Nucleus accumbens (tissue), 56 donors: ENCODE measurements at regions not wholly inside any gene's neighbourhood (a gene's known extent, or its start where the extent isn't known, plus 50 kb on each side); places are given as distances from the start of the nearest gene placed in this dataset.
"Not testable (repeated sequence)": the region's sequence is repeated elsewhere in the genome, so short reads cannot be mapped to it uniquely, and the experiment has no call there.

Experiments used
- DNase-seq, 56 donors: peaks; one replicate each; lab custom pipeline; 2025; lab: John Stamatoyannopoulos, UW

DNA sequence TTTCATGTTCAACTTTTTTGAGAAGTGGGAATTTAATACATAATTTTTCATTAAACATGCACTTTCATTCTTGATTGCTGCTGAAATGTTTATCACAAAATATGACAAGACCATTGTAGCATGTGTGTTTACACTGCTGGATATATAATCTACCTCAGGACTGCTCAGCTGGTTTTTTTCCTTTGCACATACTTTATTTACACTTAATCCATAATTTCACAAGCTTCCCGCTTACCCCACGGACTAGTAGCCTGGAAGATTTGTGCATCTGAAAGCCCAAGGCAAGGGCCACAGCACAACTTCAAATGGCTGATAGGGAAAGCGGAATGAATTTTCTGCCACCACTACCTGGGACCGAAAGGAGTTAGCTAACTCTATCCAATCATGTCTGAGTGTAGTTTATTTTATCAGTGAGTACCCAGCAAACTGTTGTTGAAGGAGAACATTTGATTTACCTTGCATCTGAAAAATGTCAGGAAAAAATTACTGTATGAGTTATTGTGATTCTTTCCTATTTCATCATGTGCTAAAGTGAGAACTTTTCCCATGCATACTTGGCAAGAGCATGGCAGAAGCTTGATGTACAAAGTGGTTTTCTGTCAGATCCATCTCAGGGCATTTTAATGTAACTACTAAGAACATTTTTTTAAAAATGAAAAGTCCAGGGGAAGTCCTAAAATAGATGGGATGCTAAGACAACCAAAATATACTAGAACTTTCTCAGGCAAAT is 558.2 kb upstream of the USP24 start:
- no peak for DNase-seq

GRCh38 chr1:55768327-55768952 is 553.3 kb upstream of the USP24 start:
- DNase-seq, result no peak

DNA sequence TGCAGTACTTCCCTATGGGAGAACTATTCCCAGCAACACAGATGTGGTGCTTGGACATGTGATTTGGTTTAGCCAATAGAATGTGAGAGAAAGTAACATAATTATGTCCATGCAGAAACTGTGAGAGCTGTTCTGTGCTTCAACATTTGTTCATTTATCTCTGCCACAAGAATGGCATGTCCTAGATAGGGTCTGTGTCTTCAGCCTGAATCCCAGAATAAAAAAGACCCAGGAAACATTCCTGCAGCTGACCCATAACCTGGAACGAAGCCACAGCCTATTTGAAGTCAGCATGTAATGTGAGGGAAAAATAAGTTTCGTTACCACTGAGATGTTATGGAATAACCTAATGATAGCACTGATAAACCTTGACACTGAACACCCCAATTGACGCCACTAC is 552.0 kb upstream of the USP24 start:
- no peak for DNase-seq

- not testable (repeated sequence) for DNase-seq
Measured at GRCh38 chr1:55765505-55765904, 550.3 kb upstream of the USP24 start.

DNA sequence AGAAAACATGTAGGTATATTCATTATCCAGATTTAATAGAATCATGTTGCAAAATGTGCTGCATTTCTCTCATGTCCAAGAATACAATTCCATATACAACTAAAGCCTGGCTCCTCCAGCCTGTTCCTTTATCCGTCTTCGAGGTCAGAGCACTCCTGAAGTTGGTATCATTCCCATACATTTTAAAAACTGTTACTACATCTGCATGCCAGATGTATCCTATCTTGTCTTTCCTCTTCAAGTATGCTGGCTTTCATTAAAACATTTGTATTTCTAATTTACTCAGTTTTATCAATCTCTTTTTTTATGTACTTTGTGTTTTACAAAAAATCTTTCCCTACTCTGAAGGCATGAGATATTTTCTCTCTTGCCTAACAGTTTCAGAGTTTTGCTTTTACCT is 536.6 kb upstream of the USP24 start:
- DNase-seq, result no peak

DNA sequence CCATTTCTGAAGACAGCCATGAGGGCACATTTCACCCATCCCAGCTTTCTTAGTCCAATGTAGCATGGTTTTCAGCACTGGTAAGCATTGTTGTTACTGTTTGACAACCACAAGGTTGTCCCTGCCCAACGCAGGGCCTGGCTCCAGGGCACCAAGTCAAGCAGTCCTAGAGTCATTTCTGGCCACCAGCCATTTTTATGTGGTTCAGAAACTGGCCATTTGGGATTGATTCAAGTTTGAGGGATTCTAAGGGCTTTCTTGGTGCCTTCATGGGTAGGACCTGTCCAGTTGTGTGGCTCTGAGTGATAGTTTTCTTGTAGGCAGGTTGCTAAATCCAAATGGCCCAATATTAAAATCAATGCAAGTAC is 535.4 kb upstream of the USP24 start:
- DNase-seq, result no peak

GRCh38 chr1:55749975-55750627 is 534.9 kb upstream of the USP24 start:
- DNase-seq, result no peak

DNA sequence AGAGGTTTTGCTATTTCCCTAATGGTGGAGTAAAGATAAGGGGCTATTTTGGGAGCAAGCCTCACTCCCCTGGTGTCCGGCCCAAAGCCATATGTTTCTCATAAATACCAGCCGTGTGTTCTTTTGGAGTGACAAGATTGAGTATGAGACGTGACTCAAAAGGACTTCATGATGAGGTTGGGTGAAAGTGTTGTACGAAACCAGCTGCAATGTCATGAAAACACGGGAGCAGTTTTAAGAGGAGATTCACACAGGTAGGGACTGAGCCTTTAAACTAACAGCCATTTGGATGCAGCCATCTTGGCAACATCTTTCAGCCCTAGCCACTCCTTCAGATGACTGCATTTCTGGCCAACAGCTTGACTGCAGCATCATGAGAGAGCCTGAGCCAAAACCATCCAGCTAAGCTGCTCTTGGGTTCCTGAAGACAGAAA is 532.3 kb upstream of the USP24 start:
- DNase-seq, result no peak

DNA sequence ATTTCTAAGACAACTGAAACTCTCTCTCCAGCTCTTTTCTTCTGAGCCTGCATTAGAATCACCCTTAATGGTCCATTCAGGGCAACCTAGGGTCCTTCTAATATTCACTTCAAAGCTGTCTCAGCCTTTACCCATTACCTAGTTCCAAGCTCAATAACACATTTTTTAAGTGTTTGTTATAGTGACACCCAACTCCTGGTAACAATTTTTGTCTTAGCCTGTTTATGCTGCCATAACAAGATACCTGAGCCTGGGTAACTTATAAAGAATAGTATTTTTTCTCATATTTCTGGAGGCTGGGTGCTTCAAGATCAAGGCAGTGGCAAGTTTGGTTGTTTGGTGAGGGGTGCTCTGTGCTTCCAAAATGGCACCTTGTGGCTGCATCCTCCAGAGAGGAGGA is 531.5 kb upstream of the USP24 start:
- no peak for DNase-seq

DNA sequence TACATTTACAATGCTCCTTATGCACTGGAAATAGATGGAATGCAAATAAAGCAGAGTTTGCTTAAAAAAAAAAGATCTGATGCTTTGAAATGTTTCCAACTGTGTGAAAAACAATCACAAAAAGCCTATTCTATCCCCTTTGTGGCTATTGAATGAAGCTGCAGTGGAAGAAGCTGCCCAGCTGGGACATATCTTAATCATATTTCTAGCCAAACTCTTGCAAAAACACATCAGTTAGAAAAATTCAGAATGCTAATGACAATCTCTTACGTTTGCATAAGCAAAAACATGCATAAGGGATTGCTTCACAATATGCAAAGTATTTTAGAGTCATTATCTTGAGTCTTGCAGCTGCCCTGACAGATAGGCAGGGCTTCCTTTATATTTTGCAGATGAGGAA is 526.4 kb upstream of the USP24 start:
- DNase-seq, result no peak

- DNase-seq, result no peak
Measured at GRCh38 chr1:55735106-55735505, 519.9 kb upstream of the USP24 start.

- no peak for DNase-seq
Measured at GRCh38 chr1:55726994-55727393, 511.8 kb upstream of the USP24 start.

- DNase-seq, result no peak
Measured at GRCh38 chr1:55725378-55725777, 510.2 kb upstream of the USP24 start.

DNA sequence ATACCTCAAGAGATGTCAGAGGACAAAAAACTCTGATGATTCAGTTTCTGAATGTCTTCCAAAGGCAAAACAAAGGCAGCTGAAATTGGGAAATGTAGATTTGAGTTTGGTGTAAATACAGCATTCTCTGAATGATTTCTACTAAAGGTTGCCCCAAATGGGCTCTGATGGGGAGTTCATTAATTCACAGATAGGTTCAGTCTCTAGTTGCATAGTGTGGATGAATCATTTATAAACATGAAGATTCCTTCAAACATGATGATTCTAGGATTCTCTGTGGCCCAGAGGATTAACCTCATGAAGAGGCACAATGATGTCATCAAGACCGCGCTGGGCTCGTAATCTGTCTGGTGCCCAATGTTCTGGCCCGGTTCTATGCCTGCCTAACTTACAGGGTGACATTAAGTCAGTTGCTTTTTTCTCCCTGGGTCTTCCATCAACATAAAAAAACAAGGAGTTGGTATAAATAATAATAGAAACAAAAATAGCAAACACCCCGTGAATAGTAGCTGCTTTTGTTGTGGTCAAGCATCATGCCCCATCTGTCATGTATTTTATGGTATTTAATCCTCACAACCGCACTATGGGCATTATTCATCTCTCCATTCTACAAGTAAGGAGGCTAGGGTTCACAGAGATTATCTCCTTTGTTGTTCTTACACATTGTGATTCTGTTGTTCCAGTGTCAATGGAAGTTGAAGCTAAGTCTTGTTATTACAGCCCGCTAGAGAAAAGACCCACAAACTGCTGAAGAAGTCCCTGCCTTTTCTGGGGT is 509.6 kb upstream of the USP24 start:
- no peak for DNase-seq

GRCh38 chr1:55723001-55723400 is 507.8 kb upstream of the USP24 start:
- DNase-seq, result no peak

DNA sequence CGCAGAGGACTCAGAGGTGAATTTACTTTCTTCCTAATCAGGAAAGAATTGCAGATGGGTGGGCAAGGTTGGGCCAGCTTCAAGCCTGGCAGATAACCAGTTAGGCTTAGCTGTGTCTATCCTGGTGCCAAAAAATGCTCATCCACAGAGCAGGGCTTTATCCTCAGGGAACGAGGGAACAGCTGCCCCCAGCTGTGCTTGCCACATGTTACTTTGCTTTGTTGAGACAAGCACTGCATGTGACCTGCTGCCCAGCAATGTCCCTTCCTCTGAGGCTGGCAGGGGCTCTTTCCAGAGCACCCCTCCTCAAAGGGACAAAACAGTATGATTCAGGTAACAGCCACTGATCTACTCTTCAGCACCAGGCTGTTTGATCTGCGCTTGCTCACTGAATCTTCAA is 505.1 kb upstream of the USP24 start:
- no peak for DNase-seq

DNA sequence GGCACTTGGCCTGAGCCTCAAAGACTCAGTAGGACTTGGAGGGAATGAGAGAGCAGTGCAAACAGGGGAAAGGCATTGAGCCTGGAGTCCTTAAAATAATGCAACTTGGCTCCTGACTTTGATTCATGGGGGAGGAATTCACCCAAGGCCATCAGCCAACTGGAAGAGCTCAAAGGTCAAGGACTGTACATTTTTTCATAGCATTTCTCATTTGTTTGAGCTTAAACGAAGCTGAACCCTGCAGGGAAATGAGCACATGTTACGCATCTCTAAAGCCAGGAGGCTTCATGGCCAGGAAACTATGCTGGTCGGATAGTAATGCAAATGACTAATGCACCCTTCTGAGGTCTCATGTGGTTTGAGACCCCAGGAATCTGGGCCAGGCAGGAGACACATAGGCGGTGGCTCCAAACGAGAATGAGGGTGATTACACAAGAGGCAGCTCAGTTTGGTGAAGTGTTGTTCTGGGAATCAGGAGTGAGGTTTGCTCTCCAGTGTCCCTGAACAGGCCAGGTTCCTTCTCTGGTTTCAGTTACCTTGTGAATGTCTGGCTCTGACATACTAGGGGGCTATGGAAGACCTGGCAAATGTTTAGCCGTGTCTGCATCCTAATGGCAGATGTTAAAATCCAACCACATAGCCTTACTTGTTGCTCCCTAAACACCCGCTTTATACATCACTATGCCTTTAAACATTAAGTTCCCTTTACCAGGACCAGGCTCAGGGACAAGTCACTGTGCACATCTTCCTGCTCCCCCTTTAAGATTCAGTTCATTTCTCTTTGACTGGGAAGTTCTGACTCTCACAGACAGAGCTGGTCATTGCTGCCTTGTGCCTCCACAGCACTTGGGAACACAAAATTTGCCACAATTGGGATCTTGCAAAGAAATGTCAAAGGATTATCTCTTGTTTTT is 503.9 kb upstream of the USP24 start:
- DNase-seq, result no peak

- DNase-seq, result no peak
Measured at GRCh38 chr1:55717111-55717510, 501.9 kb upstream of the USP24 start.

DNA sequence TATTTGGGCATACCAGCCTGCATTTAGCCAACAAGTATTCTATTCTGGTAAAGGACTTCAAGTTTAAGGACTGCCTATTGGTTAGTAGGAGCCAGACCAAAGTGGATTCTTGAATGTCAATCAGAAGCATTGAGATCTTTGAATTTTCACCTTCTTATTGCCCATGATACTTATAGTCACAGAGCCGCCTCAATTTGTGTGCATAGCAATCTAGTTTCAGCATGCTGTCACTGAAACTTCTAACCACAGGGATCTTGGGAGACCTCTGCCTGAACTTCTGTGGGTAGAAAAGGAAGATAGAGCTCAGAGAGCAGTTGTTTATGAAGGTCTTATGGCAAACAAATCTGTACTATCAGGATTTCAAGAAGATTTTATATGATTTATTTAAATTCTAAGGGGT is 501.4 kb upstream of the USP24 start:
- no peak for DNase-seq

DNA sequence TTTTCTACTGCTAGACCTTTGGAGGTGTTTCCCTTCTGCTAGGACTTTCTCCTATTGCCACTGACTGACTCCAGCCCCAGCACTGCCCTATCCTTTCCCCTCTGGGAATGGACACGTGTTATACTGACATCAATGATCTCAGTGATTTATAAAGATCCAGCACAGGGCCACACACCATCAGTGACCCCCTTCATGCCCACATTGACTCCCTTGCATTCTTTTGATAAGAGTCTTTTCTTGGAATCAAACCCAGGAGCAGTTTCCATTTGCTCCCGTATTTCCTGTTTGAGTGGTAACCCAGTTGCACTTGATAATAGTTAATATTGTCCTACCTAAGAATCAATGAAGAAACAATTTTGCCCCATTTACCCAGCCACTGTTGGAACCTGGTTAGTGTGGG is 501.0 kb upstream of the USP24 start:
- no peak for DNase-seq
